ENCODE measurements at regions not wholly inside any gene's neighbourhood (a gene's known extent, or its start where the extent isn't known, plus 50 kb on each side); places are given as distances from the start of the nearest gene placed in this dataset.
"Not testable (repeated sequence)": the region's sequence is repeated elsewhere in the genome, so short reads cannot be mapped to it uniquely, and the experiment has no call there.

GRCh38 chr16:48105976-48106375 lies 49.8 kb downstream of the ABCC12 start:
- no peak for DNase-seq (ENCODE audit: low spot score)

- DNase-seq (ENCODE audit: low spot score), result no peak
Measured at GRCh38 chr16:48105456-48105855, 50.3 kb downstream of the ABCC12 start.

GRCh38 chr16:48103591-48103990 lies 52.2 kb downstream of the ABCC12 start:
- DNase-seq (ENCODE audit: low spot score), result no peak

GRCh38 chr16:48102083-48103008 lies 53.4 kb downstream of the ABCC12 start:
- no peak for DNase-seq (ENCODE audit: low spot score)

- DNase-seq (ENCODE audit: low spot score), result no peak
Measured at GRCh38 chr16:48101069-48101674, 54.6 kb downstream of the ABCC12 start.

- no peak for DNase-seq (ENCODE audit: low spot score)
Measured at GRCh38 chr16:48099455-48099854, 56.3 kb downstream of the ABCC12 start.

- no peak for DNase-seq (ENCODE audit: low spot score)
Measured at GRCh38 chr16:48098472-48098871, 57.3 kb downstream of the ABCC12 start.

GRCh38 chr16:48091117-48091516 lies 64.7 kb downstream of the ABCC12 start:
- DNase-seq (ENCODE audit: low spot score), result no peak

- DNase-seq (ENCODE audit: low spot score), result no peak
Measured at GRCh38 chr16:48089053-48089792, 66.6 kb downstream of the ABCC12 start.

- no peak for DNase-seq (ENCODE audit: low spot score)
Measured at GRCh38 chr16:48087639-48088038, 68.2 kb downstream of the ABCC12 start.

- DNase-seq (ENCODE audit: low spot score), result no peak
Measured at GRCh38 chr16:48086422-48086821, 69.4 kb downstream of the ABCC12 start.

- no peak for DNase-seq (ENCODE audit: low spot score)
Measured at GRCh38 chr16:48085729-48086128, 70.1 kb downstream of the ABCC12 start.

GRCh38 chr16:48084826-48085225 lies 71.0 kb downstream of the ABCC12 start:
- DNase-seq (ENCODE audit: low spot score), result no peak

- no peak for DNase-seq (ENCODE audit: low spot score)
Measured at GRCh38 chr16:48082516-48082915, 73.3 kb downstream of the ABCC12 start.

- no peak for DNase-seq (ENCODE audit: low spot score)
Measured at GRCh38 chr16:48081656-48082055, 74.1 kb downstream of the ABCC12 start.

GRCh38 chr16:48076455-48077012 lies 79.3 kb downstream of the ABCC12 start:
- no peak for DNase-seq (ENCODE audit: low spot score)

GRCh38 chr16:48075398-48075797 lies 80.4 kb downstream of the ABCC12 start:
- DNase-seq (ENCODE audit: low spot score), result no peak

- no peak for DNase-seq (ENCODE audit: low spot score)
Measured at GRCh38 chr16:48067388-48067787, 88.4 kb downstream of the ABCC12 start.

GRCh38 chr16:48064971-48065370 lies 90.8 kb downstream of the ABCC12 start:
- DNase-seq (ENCODE audit: low spot score), result no peak

- DNase-seq (ENCODE audit: low spot score), result no peak
Measured at GRCh38 chr16:48062681-48063080, 93.1 kb downstream of the ABCC12 start.

GRCh38 chr16:48059936-48060335 lies 95.9 kb downstream of the ABCC12 start:
- DNase-seq (ENCODE audit: low spot score), result no peak

- DNase-seq (ENCODE audit: low spot score), result not testable (repeated sequence)
Measured at GRCh38 chr16:48059190-48059589, 96.6 kb downstream of the ABCC12 start.

All from mesenteric fat pad (tissue), 1 donor.